ENCODE measurements at regions not wholly inside any gene's neighbourhood (a gene's known extent, or its start where the extent isn't known, plus 50 kb on each side); places are given as distances from the start of the nearest gene placed in this dataset.

GRCh38 chr9:118326326-118326725 lies 622.1 kb downstream of the TLR4 start:
- no peak for DNase-seq (ENCODE audit: extremely low read depth, insufficient read length)
- Histone ChIP-seq H3K27me3 (replicated peaks; ENCODE audit: control insufficient read depth, insufficient read depth, low read length) (no peaks in the 10 kb centered on the region), H3K4me3 (replicated peaks; ENCODE audit: low read depth, low read length) (no peak overlapping the region), H3K36me3 (ENCODE audit: control insufficient read depth, insufficient read depth, low read length) (no peaks in the 10 kb centered on the region)
- TF ChIP-seq, protein P1, sequence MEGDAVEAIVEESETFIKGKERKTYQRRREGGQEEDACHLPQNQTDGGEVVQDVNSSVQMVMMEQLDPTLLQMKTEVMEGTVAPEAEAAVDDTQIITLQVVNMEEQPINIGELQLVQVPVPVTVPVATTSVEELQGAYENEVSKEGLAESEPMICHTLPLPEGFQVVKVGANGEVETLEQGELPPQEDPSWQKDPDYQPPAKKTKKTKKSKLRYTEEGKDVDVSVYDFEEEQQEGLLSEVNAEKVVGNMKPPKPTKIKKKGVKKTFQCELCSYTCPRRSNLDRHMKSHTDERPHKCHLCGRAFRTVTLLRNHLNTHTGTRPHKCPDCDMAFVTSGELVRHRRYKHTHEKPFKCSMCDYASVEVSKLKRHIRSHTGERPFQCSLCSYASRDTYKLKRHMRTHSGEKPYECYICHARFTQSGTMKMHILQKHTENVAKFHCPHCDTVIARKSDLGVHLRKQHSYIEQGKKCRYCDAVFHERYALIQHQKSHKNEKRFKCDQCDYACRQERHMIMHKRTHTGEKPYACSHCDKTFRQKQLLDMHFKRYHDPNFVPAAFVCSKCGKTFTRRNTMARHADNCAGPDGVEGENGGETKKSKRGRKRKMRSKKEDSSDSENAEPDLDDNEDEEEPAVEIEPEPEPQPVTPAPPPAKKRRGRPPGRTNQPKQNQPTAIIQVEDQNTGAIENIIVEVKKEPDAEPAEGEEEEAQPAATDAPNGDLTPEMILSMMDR (IDR thresholded peaks at IDR 0.05; ENCODE audit: insufficient read depth, low read length, poor library complexity, severe bottlenecking) = no peak

DNA sequence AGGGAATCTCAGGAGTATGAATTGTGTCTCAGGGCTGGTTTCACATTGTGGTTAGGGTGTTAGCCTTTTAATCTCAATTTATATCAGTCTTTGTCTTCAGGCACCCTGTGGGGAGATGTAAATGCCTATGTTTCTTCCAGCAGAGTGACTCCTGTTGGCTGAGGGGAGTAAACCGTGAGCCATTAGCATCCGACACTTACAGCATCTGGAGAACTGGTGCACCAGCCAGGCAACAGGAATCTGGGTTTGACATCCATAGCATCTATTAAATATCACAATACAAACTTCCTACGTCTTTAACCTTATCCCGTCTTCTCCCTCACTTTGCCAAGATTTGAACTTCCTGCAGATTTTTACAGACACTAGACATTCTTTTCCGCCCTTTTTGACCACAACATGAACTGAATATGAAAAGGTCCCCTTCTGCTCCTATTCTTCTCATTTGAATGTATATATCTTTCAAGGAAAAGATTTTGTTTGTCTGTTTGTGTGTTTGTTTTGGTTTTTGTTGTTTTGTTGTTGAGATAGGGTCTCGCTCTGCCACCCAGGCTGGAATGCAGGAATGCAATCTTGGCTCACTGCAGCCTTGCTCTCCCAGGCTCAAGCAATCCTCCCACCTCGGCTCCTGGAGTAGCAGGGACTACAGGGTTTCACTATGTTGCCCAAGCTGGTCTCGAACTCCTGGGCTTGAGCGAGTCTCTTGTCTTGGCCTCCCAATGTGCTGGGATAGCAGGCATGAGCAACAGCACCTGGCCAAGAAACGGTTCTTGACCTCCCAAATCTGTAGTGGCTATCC lies 626.2 kb downstream of the TLR4 start:
- Histone ChIP-seq H3K27me3 (replicated peaks; ENCODE audit: control insufficient read depth, insufficient read depth, low read length) (no peaks in the 10 kb centered on the region), H3K36me3 (ENCODE audit: control insufficient read depth, insufficient read depth, low read length) (no peaks in the 10 kb centered on the region), H3K4me3 (replicated peaks; ENCODE audit: low read depth, low read length) (no peak overlapping the region)
- TF ChIP-seq, protein P1 (IDR thresholded peaks at IDR 0.05; ENCODE audit: insufficient read depth, low read length, poor library complexity, severe bottlenecking) = no peak
- DNase-seq (ENCODE audit: extremely low read depth, insufficient read length) = no peak

DNA sequence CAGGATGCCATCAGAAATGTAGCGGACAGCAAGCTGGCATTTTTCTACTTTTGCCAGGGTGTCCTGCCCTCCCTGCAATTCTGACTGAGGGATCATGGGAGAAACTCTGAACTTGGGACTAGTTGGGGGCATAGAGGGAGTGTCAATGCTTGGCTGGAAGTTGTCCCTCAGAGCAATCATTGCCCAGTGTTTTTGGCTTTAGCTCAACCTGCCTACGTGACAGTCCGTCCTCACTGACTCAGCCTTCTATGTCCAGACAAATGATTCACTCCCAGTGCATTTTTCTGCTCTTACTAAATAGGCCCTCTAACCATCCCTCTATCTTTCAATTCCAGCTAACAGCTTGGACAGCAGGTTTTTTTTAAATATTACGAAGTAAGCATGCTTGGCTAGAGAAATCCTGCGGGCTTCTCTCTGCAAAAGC lies 627.4 kb downstream of the TLR4 start:
- no peaks in the 10 kb centered on the region for H3K36me3 ChIP-seq (ENCODE audit: control insufficient read depth, insufficient read depth, low read length)
- TF ChIP-seq, protein P1 (IDR thresholded peaks at IDR 0.05; ENCODE audit: insufficient read depth, low read length, poor library complexity, severe bottlenecking) = no peak
- H3K4me3 ChIP-seq (replicated peaks; ENCODE audit: low read depth, low read length) = no peak overlapping the region
- H3K27me3 ChIP-seq (replicated peaks; ENCODE audit: control insufficient read depth, insufficient read depth, low read length) = no peaks in the 10 kb centered on the region
- DNase-seq (ENCODE audit: extremely low read depth, insufficient read length) = no peak

DNA sequence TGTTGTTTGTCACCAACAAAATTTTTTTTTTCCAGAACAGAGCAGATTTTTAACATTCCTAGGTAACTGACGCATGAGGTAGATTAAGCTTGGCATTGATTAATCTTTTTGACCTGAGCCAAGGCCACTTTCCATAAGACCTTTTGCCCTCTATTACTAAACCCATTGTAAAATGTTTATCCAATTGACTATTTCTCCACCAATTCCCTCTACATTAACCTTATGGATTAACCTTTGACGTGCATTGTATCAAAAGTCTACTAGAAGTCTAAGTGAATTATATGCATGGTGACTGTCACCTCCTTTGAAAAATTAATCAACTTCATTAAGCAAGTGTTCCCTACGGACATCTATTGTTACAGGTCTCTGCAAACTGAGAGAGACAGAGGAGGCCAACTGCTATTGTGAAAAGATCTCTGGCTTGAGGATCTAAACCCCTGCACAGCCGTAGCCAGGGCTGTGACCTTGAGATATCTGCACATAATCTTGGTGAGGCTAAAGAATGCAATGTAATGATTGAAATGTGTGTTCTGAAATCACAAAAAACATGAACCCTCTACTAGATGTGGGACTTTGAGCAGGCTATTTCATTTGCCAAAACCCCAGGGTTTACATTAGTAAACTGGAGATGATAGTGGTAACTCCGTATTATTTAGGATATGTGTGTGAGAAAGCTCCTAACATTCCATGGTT lies 632.2 kb downstream of the TLR4 start:
- TF ChIP-seq, protein P1 (IDR thresholded peaks at IDR 0.05; ENCODE audit: insufficient read depth, low read length, poor library complexity, severe bottlenecking) = no peak
- Histone ChIP-seq H3K27me3 (replicated peaks; ENCODE audit: control insufficient read depth, insufficient read depth, low read length) (no peaks in the 10 kb centered on the region), H3K4me3 (replicated peaks; ENCODE audit: low read depth, low read length) (no peak overlapping the region), H3K36me3 (ENCODE audit: control insufficient read depth, insufficient read depth, low read length) (no peaks in the 10 kb centered on the region)
- DNase-seq (ENCODE audit: extremely low read depth, insufficient read length) = no peak

DNA sequence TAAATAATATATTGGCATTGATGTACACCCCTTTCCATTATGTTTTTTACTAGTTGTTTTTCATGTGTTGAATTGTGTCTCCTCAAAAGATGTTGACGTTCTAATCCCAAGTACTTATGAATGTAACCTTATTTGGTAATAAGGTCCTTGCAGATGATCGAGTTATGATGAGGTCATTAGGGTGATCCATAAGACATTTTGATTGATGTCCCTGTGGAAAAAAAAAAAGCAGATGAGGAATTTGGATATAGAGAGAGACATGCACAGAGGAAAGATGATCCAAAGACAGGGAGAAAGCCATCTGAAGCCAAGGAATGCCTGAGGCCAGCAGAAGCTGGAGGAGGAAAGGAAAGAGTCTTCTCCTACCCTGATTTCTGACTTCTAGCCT lies 632.7 kb downstream of the TLR4 start:
- no peak for DNase-seq (ENCODE audit: extremely low read depth, insufficient read length)
- Histone ChIP-seq H3K36me3 (ENCODE audit: control insufficient read depth, insufficient read depth, low read length) (no peaks in the 10 kb centered on the region), H3K4me3 (replicated peaks; ENCODE audit: low read depth, low read length) (no peak overlapping the region), H3K27me3 (replicated peaks; ENCODE audit: control insufficient read depth, insufficient read depth, low read length) (no peaks in the 10 kb centered on the region)
- TF ChIP-seq, protein P1 (IDR thresholded peaks at IDR 0.05; ENCODE audit: insufficient read depth, low read length, poor library complexity, severe bottlenecking) = no peak
